ENCODE measurements at regions not wholly inside any gene's neighbourhood (a gene's known extent, or its start where the extent isn't known, plus 50 kb on each side); places are given as distances from the start of the nearest gene placed in this dataset.
"Not testable (repeated sequence)": the region's sequence is repeated elsewhere in the genome, so short reads cannot be mapped to it uniquely, and the experiment has no call there.

DNA sequence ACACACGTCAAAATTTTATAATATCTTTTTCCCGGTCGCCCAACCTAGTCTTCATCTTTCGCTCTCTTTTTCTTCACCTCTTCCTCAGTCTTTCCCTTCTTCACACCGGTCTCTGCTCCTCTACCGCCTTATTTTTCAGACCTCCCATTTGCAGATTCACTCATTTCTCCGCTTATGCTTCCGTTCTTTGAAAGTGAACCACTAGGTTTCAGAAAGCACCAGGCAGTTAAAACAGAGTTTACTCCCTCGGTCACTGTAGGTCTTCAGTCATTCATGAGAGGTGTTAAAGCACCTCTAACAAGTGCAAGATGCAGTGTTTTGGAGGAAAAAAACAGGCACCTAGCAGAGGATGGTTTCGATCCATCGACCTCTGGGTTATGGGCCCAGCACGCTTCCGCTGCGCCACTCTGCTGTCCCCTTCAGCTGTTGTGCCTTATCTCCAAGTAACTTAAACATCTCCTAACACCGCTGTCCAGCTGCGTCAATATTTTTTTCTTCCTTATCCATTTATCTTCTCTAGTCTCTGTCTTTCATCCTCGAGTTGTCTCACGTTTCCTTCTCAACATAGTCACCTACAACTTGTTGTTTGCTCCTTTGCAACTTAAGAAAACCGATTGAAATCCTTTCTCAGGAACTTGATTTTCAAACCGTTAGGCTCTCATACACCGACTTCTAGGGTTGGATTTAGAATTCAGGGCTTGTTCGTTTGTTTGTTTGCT lies 119.7 kb upstream of the ZNF184 start:
- no peak for DNase-seq (ENCODE audit: low read depth in 1 of 2, low spot score in 1 of 2)

DNA sequence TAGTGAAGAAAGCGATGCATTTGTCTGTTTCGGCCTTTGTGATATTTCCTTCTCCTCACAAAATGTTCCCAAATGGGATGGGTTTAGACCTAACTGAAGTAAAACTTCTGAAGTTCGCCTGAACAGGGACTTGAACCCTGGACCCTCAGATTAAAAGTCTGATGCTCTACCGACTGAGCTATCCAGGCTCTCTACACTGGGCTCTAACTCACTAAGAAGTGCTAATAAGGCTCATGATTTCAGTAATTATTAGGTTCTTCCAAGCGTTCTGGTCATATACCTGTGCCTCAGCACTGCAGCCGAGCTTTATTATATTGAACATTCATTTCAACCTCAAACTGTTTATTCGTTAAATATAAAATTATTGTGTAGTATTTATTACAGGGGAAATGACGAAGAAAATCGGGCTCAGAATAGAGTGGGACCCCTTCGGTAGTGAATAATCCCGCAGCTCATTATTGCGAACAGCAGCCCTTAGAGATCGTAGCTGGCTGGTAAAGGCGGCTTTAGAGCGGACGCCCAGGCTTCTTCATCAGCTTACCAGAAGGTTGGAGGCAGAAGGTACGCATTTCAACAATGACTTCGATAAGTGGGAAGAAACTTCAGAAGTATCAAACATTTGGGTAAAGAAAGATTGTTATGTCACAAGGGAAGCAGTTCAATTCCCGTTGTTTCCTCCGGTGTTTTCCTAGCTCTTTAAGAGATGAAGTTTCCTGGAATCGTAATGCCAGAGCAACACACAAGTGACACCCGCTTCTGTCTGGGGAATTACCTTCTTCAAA lies 119.0 kb upstream of the ZNF184 start:
- no peak for DNase-seq (ENCODE audit: low read depth in 1 of 2, low spot score in 1 of 2)

DNA sequence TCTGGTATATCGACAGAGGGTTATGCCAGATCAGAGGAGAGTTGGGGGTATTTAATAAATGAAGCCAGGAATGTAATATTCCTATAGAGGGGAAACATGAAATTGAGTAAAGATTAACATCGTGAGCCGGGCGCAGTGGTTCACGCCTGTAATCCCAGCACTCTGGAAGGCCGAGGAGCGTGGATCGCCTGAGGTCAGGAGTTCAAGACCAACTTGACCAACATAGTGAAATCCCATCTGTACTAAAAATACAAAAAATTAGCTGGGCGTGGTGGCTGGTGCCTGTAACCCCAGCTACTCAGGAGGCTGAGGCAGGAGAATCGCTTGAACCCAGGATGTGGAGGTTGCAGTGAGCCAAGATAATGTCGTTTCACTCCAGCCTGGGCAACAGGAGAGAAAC lies 112.4 kb upstream of the ZNF184 start:
- DNase-seq (ENCODE audit: low read depth in 1 of 2, low spot score in 1 of 2): not testable (repeated sequence)

DNA sequence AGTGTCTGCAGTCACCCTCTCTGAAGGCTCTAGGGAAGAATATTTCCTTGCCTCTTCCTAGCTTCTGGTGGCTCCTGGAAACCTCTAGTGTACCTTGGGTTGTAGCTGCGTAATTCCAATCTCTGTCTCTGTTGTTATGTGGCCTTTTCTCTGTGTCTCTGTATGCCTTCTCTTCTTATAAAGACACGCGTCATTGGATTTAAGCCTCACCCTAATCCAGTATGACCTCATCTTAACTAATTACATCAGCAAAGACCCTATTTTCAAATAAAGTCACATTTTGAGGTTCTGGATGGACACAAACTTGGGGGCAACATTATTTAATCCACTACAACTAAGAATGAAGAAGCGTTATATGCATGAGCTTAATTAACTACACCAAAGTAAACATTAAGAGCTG lies 111.4 kb upstream of the ZNF184 start:
- DNase-seq (ENCODE audit: low read depth in 1 of 2, low spot score in 1 of 2): no peak

DNA sequence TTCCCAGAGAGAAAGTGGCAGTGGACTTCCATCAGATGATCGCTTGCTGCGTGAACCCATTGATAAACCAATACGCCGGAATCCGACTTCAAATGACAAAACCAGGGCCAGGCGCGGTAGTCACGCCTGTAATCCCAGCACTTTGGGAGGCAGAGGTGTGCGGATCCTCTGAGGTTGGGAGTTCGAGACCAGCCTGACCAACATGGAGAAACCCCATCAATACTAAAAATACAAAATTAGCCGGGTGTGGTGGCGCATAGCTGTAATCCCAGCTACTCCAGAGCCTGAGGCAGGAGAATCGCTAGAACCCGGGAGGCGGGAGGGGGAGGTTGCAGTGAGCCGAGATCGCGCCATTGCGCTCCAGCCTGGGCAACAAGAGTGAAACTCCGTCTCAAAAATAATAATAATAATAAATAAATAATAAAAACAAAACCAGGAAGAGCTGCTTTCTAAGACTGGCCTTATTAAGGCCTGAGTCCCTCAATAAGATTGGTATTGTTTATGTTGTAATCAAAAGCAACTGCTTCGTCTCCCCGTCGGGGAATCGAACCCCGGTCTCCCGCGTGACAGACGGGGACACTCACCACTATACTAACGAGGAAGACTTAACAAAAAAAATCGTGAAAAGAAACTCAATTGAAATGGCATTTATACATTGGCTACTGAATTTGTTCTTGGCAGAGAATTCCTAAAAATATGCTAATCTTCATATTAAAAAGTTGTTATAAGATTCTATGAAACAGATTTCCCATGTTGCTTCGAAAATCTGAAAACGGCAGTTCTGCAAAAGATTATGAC lies 110.2 kb upstream of the ZNF184 start:
- no peak for DNase-seq (ENCODE audit: low read depth in 1 of 2, low spot score in 1 of 2)

DNA sequence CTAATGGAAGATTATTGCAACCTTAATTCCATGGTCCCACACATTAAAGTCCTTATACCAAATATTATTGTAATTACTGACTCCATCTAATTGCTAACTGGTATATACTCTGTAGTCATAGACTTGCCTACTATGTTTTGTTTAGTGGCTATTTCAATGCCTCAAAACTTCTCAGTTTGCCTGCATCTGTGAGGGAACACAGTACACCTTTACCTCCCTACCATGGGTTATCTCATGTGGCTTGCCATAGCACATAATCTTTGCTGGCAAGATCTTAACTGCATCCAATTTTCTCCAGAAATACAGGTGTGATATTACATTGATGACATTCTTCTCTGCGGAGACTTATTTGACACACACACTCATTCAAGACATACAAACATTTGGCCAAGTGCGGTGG lies 107.1 kb upstream of the ZNF184 start:
- DNase-seq (ENCODE audit: low read depth in 1 of 2, low spot score in 1 of 2): no peak

DNA sequence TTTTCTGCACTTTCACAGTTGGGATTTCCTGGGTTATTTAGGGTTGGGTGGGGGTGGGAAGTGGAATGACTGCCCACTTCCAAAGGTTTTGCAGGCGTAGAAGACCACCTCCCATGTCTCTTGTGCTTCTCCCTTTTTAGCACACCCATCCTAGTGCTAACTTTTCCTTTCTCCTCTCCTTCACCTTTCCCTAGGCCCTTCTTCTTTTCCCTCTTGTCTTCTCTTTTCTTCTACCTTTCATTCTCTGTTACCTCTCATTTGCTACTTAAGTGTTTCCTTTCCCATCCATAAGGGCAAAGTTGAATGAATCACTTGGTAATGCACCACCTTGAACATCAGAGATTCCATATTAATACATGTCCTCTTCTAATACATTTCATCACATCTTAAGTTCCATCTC lies 105.0 kb upstream of the ZNF184 start:
- no peak for DNase-seq (ENCODE audit: low read depth in 1 of 2, low spot score in 1 of 2)

DNA sequence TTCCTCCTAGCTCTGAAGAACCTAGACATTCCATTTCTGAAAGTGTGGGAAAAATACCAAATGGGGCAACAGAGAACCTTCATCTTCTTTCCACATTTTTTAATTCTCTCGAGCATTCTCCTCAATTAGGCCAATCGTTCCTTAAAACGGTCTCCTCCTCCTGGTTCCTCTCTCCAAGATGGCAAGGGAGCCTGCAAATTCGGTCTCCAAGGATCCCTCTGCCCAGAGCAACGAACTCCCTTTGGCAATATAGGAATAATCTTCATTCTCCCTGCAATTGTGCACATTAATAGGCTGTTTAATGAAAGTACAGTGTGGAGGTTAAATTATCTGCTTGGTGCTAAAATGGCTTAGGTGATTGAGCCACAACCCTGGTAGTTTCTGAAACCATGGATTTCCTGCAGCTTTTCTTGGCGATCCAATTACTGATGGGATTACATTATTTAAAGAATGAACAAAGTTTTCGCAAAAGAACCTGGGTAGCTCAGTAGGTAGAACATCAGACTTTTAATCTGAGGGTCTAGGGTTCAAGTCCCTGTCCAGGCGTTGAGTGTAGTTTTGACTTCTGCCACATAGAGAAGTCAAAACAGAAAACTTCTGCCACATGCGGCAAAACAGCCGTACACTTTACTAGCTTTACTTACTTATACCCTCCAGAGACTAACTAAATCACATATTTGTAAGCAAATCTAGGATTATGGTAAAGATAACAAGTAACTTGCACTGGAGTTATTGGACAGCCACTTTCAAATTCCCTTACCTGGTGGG lies 102.9 kb upstream of the ZNF184 start:
- DNase-seq (ENCODE audit: low read depth in 1 of 2, low spot score in 1 of 2): no peak

DNA sequence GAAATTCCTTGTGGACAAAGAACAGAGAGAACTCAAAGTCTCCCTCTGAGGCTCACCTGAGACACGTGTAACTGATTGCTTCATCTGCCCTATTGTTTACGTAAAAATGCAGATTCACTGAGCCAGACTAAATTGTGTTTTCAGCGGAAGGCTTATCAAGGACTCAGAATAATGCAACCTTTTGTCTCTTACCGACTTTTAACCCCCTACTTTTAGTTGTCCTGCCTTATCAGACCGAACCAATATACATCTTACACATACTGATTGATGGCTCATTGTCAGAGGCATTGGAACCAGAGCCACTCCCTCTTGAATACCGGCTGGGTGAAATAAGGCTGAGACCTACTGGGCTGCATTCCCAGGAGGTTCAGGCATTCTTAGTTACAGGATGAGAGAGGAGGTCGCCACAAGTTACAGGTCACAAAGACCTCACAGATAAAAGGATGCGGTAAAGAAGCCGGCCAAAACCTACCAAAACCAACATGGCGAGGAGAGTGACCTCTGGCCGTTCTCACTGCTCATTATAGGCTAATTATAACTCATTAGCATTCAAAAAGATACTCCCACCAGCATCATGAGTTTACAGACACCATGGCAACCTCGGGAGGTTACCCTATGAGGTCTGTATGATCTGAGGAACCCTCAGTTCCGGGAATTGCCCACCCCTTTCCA lies 95.5 kb upstream of the ZNF184 start:
- no peak for DNase-seq (ENCODE audit: low read depth in 1 of 2, low spot score in 1 of 2)

DNA sequence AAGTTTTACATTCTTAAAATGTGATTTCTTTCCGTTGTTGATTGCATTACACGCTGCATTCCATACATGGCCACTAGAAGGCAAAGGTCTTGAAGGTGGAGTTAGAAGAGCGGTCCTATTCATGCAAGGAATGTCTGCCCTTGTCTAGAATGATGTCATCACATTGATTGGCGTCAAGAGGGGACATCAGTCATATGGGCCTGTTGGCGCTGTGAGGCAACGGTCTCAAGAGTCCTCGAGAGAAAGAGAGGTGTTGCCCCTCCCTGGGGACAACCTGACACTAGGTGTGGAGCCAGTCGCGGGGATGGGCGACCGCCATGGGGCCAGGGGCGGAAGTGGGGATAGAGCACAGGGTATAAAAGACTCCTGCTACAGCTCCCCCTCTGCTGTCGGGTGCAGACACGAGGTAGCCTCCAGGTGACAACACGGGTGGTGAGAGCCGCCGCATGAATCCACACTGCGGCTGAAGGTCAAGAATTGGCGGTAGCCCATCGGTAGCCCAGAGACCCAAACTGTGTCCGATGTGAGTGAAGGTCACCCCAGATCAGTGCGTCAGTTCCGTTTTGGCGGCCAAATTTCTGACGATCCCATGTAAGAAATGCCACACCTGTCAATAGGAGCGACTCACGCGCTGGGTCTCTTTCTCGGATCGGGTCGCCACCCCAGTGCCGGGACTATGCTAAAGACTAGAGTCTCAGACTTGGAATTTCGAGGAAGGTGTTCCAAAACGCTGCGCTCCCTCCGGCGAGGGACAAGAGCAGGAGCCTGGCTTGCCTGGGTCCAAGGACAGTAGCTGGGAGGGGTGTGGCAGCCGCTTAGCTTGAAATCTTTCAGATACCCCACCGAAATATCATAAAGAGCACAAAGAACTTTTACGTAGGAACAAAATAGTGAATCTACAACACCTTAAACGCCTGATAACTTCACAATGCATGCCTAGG lies 93.2 kb upstream of the ZNF184 start:
- DNase-seq (ENCODE audit: low read depth in 1 of 2, low spot score in 1 of 2): no peak

DNA sequence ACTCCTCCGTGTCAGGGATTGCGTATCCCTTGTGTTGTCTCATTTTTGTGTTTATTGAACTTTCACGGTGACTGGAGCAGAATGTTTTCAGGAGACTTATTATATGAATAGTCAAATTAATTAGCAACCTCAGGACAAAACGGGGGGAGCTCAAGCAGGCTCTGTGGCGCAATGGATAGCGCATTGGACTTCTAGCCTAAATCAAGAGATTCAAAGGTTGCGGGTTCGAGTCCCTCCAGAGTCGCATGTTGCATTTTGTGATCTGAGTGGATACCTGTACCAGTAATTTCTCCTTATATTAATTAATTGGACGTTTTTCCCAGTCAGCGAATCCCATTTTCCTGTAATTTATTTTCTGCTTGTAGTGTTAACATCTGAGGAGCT lies 89.1 kb upstream of the ZNF184 start:
- no peak for DNase-seq (ENCODE audit: low read depth in 1 of 2, low spot score in 1 of 2)

DNA sequence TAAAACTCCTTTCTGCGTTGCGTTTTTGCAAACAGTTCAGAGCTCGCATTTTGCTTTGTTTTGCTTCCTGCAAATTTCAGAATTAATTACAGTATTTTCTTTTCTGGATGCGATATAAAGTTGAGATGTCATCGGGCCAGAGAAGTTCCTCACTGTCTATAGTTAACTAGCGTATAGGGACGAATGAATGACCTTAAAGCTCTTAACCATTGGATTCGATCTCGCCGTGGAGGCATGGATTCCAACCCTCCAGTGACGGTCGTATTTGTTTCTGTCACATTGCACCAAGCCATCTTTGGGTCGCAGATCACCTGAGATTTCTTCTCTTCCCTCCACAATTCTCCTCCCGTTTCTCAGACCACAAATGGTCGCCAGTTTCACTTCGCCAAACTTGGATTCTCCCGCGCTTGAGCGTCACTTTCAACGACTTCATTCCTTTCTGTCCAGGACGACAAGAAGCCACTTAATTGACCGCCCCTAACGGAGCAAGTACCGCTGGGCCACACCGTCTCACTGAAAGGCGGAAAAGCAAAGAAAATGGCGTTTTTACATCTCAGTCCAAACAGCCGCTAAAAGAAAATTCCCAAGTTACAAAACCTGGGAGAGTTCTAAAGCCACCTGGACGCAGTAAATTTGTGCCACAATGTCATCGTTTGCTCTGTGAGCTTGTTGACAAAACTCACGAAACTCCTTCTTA lies 85.3 kb upstream of the ZNF184 start:
- no peak for DNase-seq (ENCODE audit: low read depth in 1 of 2, low spot score in 1 of 2)

DNA sequence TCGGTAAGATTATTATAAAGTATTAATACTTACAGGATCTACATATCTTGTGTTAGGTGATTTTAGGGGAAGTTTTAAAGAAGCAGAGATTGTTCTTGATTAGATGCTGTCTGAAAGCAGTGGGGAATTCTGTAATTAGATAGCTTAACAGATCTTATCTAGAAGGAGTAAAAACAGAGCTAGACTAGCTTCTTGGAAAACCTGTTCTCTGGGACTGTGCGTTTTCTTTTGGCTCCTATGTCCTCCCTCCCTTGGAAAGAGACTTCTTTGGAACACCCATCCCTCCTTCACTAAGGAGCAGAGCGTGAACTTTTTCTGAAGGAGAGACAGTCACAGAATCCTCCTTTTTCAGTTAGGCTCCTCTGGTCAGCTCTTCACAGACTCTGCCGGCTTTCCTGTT lies 83.5 kb upstream of the ZNF184 start:
- no peak for DNase-seq (ENCODE audit: low read depth in 1 of 2, low spot score in 1 of 2)

DNA sequence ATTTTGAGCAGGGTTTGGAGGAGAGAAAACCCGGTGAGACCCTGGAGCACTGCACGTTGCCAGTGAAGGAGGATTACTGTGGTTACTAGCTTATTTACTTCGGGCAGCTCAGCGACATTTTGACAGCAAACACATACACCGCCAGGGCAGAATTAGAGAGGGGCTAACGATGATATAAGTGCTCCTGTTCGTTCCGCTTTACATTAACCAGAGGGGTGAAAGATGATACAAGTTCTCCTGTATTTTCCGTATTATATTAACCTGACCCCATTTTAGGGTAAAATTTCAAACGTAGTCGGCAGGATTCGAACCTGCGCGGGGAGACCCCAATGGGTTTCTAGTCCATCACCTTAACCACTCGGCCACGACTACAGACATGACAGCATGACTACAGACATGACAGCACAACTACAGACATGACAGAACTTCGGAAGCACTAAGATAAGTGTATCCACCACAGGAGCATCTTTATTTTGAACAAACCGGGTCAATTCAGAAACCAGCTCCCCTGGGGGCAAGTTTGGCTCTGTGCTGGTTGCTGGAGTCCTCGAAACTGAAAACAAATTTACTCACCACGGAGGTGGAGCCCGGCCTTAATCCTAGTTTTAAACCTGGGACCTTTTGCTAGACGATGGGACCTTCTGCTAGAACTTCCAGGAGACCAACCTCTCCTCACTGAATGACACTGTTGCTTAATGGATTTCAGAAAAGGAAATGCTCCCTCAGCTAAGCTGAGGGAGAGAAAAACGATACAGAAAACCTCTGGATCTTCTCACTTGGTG lies 80.4 kb upstream of the ZNF184 start:
- no peak for DNase-seq (ENCODE audit: low read depth in 1 of 2, low spot score in 1 of 2)

DNA sequence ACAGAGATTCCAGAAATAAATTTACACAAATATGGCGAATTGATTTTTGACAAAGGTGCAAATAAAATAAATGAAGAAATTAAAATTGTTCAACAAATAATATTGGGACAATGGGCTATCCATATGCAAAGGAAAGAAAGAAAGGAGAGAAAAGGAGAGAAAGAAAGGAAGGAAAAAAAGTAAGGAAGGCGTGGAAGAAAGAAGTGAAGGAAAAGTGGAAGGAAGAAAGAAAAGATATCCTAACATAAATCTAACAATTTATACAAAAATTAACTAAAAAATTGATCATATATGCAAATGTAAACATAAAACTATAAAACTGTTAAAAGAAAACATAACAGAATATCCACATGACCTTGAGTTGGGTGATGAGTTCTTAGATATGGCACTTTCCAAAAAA lies 78.7 kb upstream of the ZNF184 start:
- no peak for DNase-seq (ENCODE audit: low read depth in 1 of 2, low spot score in 1 of 2)

DNA sequence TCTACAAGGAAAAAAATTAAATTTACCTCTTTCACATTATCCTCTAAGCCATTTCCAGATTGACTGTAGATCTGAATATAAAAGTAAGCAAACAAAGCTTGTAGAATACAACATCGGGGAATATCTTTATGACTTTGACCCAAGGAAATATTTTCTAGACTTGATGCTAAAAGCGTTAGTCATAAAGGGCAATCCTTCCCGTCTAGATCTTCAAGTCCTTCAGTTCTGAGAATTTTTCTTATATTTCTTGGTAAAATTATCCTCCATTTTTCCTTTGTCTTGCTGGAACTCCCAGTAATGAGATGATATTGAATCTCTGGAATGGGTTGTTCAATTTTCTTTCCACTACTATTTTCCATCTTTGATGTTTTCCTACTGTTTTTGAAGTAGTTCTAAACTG lies 77.8 kb upstream of the ZNF184 start:
- no peak for DNase-seq (ENCODE audit: low read depth in 1 of 2, low spot score in 1 of 2)

DNA sequence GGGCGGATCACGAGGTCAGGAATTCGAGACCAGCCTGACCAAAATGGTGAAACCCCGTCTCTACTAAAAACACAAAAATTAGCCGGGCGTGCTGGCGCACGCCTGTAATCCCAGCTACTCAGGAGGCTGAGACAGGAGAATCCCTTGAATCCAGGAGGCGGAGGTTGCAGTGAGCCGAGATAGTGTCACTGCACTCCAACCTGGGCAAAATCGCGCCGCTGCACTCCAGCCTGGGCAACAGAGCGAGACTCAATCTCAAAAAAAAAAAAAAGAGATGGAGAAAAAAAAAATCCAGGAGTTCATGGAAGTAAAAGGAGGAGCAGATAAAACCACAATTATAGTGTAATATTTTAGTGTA lies 76.3 kb upstream of the ZNF184 start:
- DNase-seq (ENCODE audit: low read depth in 1 of 2, low spot score in 1 of 2): not testable (repeated sequence)
